NT2/D1 (cell line): ENCODE measurements at regions not wholly inside any gene's neighbourhood (a gene's known extent, or its start where the extent isn't known, plus 50 kb on each side); places are given as distances from the start of the nearest gene placed in this dataset.

Source experiments
- SUZ12 ChIP-seq: IDR thresholded peaks from 2 replicates; pipeline ENCODE4 v1.6.1; 2011; ENCODE audit not compliant: insufficient read length, insufficient read depth; ENCODE audit errors: extremely low read depth
- ZNF274 ChIP-seq: IDR thresholded peaks from 2 replicates; pipeline ENCODE4 v1.6.1; 2011; ENCODE audit warnings: mild to moderate bottlenecking, low read depth, low read length

- TF ChIP-seq SUZ12 (no peak), ZNF274 (no peak)
Measured at GRCh38 chr7:106499897-106500296, 161.1 kb downstream of the CCDC71L start.
